Trophoblast cell (in vitro differentiated cells and primary cell): ENCODE measurements at regions not wholly inside any gene's neighbourhood (a gene's known extent, or its start where the extent isn't known, plus 50 kb on each side); places are given as distances from the start of the nearest gene placed in this dataset.

Experiments used
- DNase-seq, 2 donors: peaks; one replicate each; pipeline ENCODE4 v3.0.0-alpha.2; 2016
- H2AFZ ChIP-seq: 2 replicates; pipeline ENCODE4 v1.6.1; 2013; ENCODE audit warnings: low read length, moderate library complexity, mild to moderate bottlenecking; ENCODE audit not compliant: insufficient read depth, poor library complexity
- H2AK5ac ChIP-seq: 2 replicates; pipeline ENCODE4 v1.6.1; 2013; ENCODE audit warnings: mild to moderate bottlenecking, low read length
- H2BK120ac ChIP-seq: 2 replicates; pipeline ENCODE4 v1.6.1; 2013; ENCODE audit warnings: low read length, mild to moderate bottlenecking, moderate library complexity; ENCODE audit not compliant: insufficient read depth, poor library complexity
- H2BK12ac ChIP-seq: 2 replicates; pipeline ENCODE4 v1.6.1; 2013; ENCODE audit warnings: mild to moderate bottlenecking, low read length, moderate library complexity
- H2BK5ac ChIP-seq: 2 replicates; pipeline ENCODE4 v1.6.1; 2013; ENCODE audit warnings: low read length, low read depth, moderate library complexity, mild to moderate bottlenecking; ENCODE audit not compliant: poor library complexity
- H3K14ac ChIP-seq: 2 replicates; pipeline ENCODE4 v1.6.1; 2013; ENCODE audit warnings: mild to moderate bottlenecking, low read length
- H3K18ac ChIP-seq: 2 replicates; pipeline ENCODE4 v1.6.1; 2013; ENCODE audit warnings: mild to moderate bottlenecking, low read length
- H3K23ac ChIP-seq: 2 replicates; pipeline ENCODE4 v1.6.1; 2013; ENCODE audit warnings: low read length
- H3K27ac ChIP-seq: 2 replicates; pipeline ENCODE4 v1.5.1; 2013; ENCODE audit warnings: low read depth, mild to moderate bottlenecking, inconsistent platforms, low read length, moderate library complexity
- H3K27me3 ChIP-seq: 2 replicates; pipeline ENCODE4 v1.6.1; 2013; ENCODE audit warnings: inconsistent platforms, mild to moderate bottlenecking, low read length, moderate library complexity; ENCODE audit not compliant: insufficient read depth
- H3K36me3 ChIP-seq, 2 experiments: 1 replicate in 1 of 2; 2 replicates in 1 of 2; pipeline ENCODE4 v1.6.1; 2013; ENCODE audit warnings: low read length in 2 of 2, mild to moderate bottlenecking in 2 of 2, moderate library complexity in 1 of 2; ENCODE audit not compliant: insufficient read depth in 2 of 2, control insufficient read depth in 1 of 2
- H3K4ac ChIP-seq: 2 replicates; pipeline ENCODE4 v1.6.1; 2013; ENCODE audit warnings: low read depth, mild to moderate bottlenecking, low read length, moderate library complexity
- H3K4me1 ChIP-seq, 2 experiments: 1 replicate in 1 of 2; 2 replicates in 1 of 2; pipeline ENCODE4 v1.6.1; 2013; ENCODE audit warnings: low read length in 2 of 2, mild to moderate bottlenecking in 2 of 2, moderate library complexity in 1 of 2; ENCODE audit not compliant: insufficient read depth in 2 of 2, control insufficient read depth in 1 of 2
- H3K4me2 ChIP-seq: 2 replicates; pipeline ENCODE4 v1.6.1; 2013; ENCODE audit warnings: inconsistent platforms, mild to moderate bottlenecking, low read length, moderate library complexity
- H3K4me3 ChIP-seq: 2 replicates; pipeline ENCODE4 v1.5.1; 2013; ENCODE audit warnings: mild to moderate bottlenecking, low read depth, low read length, inconsistent platforms
- H3K79me1 ChIP-seq: one replicate; pipeline ENCODE4 v1.6.1; 2013; ENCODE audit warnings: low read length
- H3K79me2 ChIP-seq: 2 replicates; pipeline ENCODE4 v1.6.1; 2013; ENCODE audit warnings: low read length, mild to moderate bottlenecking; ENCODE audit not compliant: control insufficient read depth, insufficient read depth, poor library complexity
- H3K9ac ChIP-seq: 2 replicates; pipeline ENCODE4 v1.6.1; 2013; ENCODE audit warnings: mild to moderate bottlenecking, low read length
- H3K9me3 ChIP-seq: 2 replicates; pipeline ENCODE4 v1.6.1; 2013; ENCODE audit warnings: low read depth, mild to moderate bottlenecking, control low read depth, inconsistent platforms, low read length; ENCODE audit not compliant: insufficient read depth
- H4K12ac ChIP-seq: 2 replicates; pipeline ENCODE4 v1.6.1; 2013; ENCODE audit warnings: low read depth, mild to moderate bottlenecking, low read length, moderate library complexity
- H4K8ac ChIP-seq: 2 replicates; pipeline ENCODE4 v1.6.1; 2013; ENCODE audit warnings: low read depth, mild to moderate bottlenecking, low read length, moderate library complexity
- H4K91ac ChIP-seq: one replicate; pipeline ENCODE4 v1.6.1; 2013; ENCODE audit warnings: low read depth, mild to moderate bottlenecking, low read length, moderate library complexity
- WGBS: extraction: QIAGEN DNeasy Blood & Tissue Kit; methylation state at CpG from one replicate; pipeline ENCODE4 v1.1.7; 2013; ENCODE audit warnings: missing lambda C conversion rate; ENCODE audit not compliant: insufficient read length, insufficient coverage; ENCODE audit errors: extremely low coverage; 5-methylcytosine and 5-hydroxymethylcytosine counted together

GRCh38 chr13:53217194-53217593 lies 188.6 kb downstream of the OLFM4 start:
- Histone ChIP-seq H4K91ac (no peak overlapping the region), H3K14ac (no peak overlapping the region)
- DNase-seq: peak; percentile 63 to 90

GRCh38 chr13:53220038-53220437 lies 191.4 kb downstream of the OLFM4 start:
- H2AFZ ChIP-seq: no peak overlapping the region
- H3K4me1 ChIP-seq: peaks cover 0 to 2% of the 10 kb centered on the region in 2 experiments
- no peak overlapping the region for H4K91ac ChIP-seq
- no peak overlapping the region for H3K18ac ChIP-seq
- H3K4me2 ChIP-seq: no peak overlapping the region
- H3K14ac ChIP-seq: no peak overlapping the region
- peaks cover 0 to 2% of the 10 kb centered on the region in 2 experiments for H3K36me3 ChIP-seq
- no peak overlapping the region for H3K4ac ChIP-seq
- H3K27ac ChIP-seq: no peak overlapping the region
- no CpG with 5 or more reads among the region's 3 CpGs for WGBS
- no peaks in the 10 kb centered on the region for H3K79me1 ChIP-seq
- no peak overlapping the region for H3K4me3 ChIP-seq
- no peak overlapping the region for H2BK120ac ChIP-seq
- no peak overlapping the region for H2BK12ac ChIP-seq
- DNase-seq: no peak
- H2AK5ac ChIP-seq: no peak overlapping the region
- H3K23ac ChIP-seq: no peak overlapping the region
- no peak overlapping the region for H2BK5ac ChIP-seq
- no peaks in the 10 kb centered on the region for H3K27me3 ChIP-seq
- no peaks in the 10 kb centered on the region for H3K79me2 ChIP-seq
- H4K8ac ChIP-seq: no peak overlapping the region
- H4K12ac ChIP-seq: no peak overlapping the region
- no peaks in the 10 kb centered on the region for H3K9me3 ChIP-seq
- no peak overlapping the region for H3K9ac ChIP-seq

More at GRCh38 chr13:53217194-53217593, 188.6 kb downstream of the OLFM4 start:
- Histone ChIP-seq H3K79me2 (no peaks in the 10 kb centered on the region), H2AK5ac (no peak overlapping the region), H4K8ac (no peak overlapping the region), H4K12ac (no peak overlapping the region), H3K4me1 (peaks cover 0 to 2% of the 10 kb centered on the region in 2 experiments), H2BK120ac (no peak overlapping the region), H3K27me3 (no peaks in the 10 kb centered on the region), H2BK12ac (no peak overlapping the region), H3K4me3 (no peak overlapping the region), H3K4ac (no peak overlapping the region), H3K18ac (no peak overlapping the region), H3K79me1 (no peaks in the 10 kb centered on the region), H2BK5ac (no peak overlapping the region), H3K4me2 (no peak overlapping the region), H3K23ac (no peak overlapping the region), H3K27ac (no peak overlapping the region), H3K9me3 (no peaks in the 10 kb centered on the region), H2AFZ (no peak overlapping the region), H3K9ac (no peak overlapping the region), H3K36me3 (peaks cover 0 to 2% of the 10 kb centered on the region in 2 experiments)

- Histone ChIP-seq H3K9me3 (no peaks in the 10 kb centered on the region), H4K8ac (no peak overlapping the region), H3K27ac (no peak overlapping the region), H2BK120ac (no peak overlapping the region), H3K18ac (no peak overlapping the region), H3K27me3 (no peaks in the 10 kb centered on the region), H3K9ac (no peak overlapping the region), H2BK12ac (no peak overlapping the region), H4K91ac (no peak overlapping the region), H3K23ac (no peak overlapping the region), H2BK5ac (no peak overlapping the region), H3K14ac (no peak overlapping the region), H2AFZ (no peak overlapping the region), H3K4ac (no peak overlapping the region), H3K4me1 (no peaks in the 10 kb centered on the region), H2AK5ac (no peak overlapping the region), H4K12ac (no peak overlapping the region), H3K79me1 (no peaks in the 10 kb centered on the region), H3K36me3 (no peaks in the 10 kb centered on the region), H3K4me2 (no peak overlapping the region), H3K79me2 (no peaks in the 10 kb centered on the region), H3K4me3 (no peak overlapping the region)
- WGBS: no CpG with 5 or more reads among the region's 8 CpGs
- DNase-seq: no peak
Observed at GRCh38 chr13:53237696-53238095, 209.1 kb downstream of the OLFM4 start.

- H3K36me3 ChIP-seq: no peaks in the 10 kb centered on the region
- no peak overlapping the region for H4K91ac ChIP-seq
- no peak for DNase-seq
- H3K18ac ChIP-seq: no peak overlapping the region
- H3K79me2 ChIP-seq: no peaks in the 10 kb centered on the region
- H2BK5ac ChIP-seq: no peak overlapping the region
- H4K8ac ChIP-seq: no peak overlapping the region
- no peaks in the 10 kb centered on the region for H3K9me3 ChIP-seq
- H3K14ac ChIP-seq: no peak overlapping the region
- H3K9ac ChIP-seq: no peak overlapping the region
- H2AK5ac ChIP-seq: no peak overlapping the region
- WGBS: no CpG with 5 or more reads among the region's 10 CpGs
- H3K79me1 ChIP-seq: no peaks in the 10 kb centered on the region
- H3K27me3 ChIP-seq: no peaks in the 10 kb centered on the region
- no peak overlapping the region for H3K4ac ChIP-seq
- no peak overlapping the region for H2BK120ac ChIP-seq
- no peak overlapping the region for H4K12ac ChIP-seq
- H3K4me2 ChIP-seq: no peak overlapping the region
- no peak overlapping the region for H2AFZ ChIP-seq
- H3K4me1 ChIP-seq: no peaks in the 10 kb centered on the region
- H3K4me3 ChIP-seq: no peak overlapping the region
- H3K23ac ChIP-seq: no peak overlapping the region
- no peak overlapping the region for H2BK12ac ChIP-seq
- no peak overlapping the region for H3K27ac ChIP-seq
Observed at GRCh38 chr13:53238261-53238660, 209.6 kb downstream of the OLFM4 start.
